ENCODE measurements at regions not wholly inside any gene's neighbourhood (a gene's known extent, or its start where the extent isn't known, plus 50 kb on each side); places are given as distances from the start of the nearest gene placed in this dataset.
"Not testable (repeated sequence)": the region's sequence is repeated elsewhere in the genome, so short reads cannot be mapped to it uniquely, and the experiment has no call there.

DNA sequence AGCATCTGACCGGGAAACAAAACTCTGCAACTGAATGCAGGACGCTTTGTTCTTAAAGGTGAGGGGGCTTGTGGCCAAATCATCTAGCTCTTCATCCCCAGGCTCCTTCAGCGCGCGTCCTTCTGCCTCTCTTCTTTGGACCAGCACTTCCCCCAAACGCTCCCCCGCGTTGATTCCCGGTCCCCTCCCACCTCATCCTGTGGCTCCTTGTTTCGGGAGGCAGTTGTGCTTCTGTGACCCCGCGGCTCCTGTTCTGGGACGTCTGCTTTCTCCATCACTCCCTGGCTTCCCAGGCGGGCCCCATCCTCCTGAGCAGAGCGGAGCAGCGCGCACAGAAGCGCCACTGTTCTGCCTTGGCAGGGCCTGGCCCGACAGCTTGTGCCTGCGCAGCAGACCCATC is 109.7 kb upstream of the ZNG1E start:
- DNase-seq: not testable (repeated sequence)

DNA sequence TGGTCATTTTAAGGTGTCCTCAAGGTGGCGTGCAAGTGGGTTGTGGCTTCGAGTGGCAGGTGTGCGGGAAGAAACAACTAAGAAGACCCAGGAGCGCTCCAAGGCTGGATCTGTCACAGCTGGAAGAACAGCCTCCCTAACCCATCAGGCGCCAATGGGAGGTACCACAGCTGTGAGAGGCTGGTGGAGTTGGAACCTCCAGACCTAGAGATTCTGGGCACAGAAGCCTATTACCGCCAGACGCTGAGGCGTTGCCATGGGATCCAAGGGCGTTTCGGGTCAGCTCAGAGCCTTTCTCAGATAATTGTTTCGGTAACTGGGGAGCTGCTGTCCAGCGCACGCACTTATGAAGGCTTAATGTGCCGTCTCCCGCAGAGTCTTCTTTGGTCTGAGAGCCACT is 156.7 kb upstream of the ZNG1E start:
- not testable (repeated sequence) for DNase-seq

DNA sequence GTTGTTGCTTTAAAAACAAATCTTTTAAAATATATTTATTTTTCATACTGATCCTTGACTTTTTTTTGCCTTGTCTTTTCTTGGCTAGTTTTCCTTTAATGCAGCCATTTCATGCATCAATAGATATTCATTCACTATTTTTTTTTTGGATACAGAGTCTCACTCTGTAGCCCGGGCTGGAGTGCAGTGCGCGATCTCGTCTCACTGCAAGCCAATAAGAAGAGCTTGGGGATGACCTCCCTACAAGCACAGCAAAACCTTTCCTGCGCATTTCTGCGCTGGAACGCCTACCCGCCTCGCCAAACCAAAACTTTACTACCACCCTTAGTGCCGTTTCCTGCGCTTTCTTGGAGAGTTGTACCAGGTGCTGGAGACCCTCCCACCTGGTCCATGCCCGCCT is 161.3 kb upstream of the ZNG1E start:
- not testable (repeated sequence) for DNase-seq

DNA sequence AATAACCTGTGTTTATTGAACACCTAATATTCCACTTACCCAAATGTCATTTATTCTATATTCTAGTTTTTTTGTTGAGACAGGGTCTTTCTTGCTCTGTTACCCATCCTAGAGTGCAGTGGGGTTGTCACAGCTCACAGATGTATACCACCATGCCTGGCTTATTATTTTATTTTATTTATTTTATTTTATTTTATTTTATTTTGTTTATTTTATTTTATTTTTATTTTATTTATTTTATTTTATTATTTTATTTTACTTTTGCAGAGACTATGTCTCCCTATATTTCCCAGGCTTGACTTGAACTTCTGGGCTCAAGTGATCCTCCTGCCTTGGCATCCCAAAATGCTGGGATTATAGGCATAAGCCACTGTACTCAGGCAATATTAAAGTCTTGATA is 167.8 kb upstream of the ZNG1E start:
- not testable (repeated sequence) for DNase-seq

DNA sequence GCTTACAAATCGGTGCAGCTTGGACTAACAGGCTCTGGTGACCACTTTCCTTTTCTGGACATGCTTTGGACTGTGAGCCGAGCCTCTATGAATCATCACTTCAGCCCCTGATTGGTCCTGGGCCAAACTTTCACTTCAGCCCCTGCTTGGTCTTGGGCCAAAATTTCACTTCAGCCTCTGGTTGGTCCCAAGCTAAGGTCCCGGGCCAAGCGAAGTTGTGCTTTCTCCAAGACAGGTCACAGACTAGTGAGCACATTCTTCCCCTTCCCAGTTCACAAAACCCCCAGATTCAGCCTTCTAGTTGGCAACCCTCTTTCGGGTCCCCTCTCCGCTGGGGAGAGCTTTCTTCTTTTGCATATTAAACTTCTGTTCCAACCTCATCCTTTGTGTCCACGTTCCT is 171.0 kb upstream of the ZNG1E start:
- DNase-seq: not testable (repeated sequence)

DNA sequence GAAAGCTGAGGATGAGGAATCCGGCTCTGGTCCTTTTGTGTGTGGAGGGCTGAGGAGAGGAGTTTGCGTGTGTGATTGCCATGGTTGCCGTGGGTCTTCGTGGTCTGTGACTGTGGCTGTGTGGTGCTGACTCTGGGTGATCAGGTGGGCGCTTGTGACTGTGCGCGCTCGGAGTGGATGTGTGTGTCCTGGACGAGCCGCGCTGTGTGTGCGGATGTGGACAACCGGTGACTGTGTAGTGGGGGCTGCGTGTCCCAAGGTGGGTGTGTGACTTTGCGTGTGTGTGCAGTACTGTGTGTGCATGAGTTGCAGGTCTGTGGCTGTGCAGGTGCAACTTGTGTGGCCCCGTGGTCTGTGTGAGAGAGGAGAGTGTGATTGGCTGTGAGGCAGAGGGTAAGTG is 172.0 kb upstream of the ZNG1E start:
- DNase-seq: not testable (repeated sequence)

DNA sequence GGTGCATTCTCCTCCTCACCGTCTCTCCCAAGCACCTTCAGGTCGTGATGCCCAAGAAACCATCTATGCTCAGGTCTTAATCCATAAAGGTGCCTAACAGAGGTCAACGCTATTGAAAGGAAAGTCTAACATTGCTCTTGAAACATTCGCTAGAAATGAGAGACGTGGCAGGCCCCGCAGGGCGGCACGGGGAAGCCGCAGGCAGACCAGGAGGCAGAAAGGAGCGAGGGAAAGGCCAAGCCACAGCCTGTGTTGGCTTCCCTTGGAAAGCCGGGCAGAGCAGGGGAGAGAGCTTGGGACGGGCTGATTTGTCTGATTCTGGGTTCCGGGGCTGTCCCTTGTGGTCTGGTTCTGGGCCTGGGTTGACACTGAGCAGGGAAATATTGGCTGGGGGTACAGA is 192.8 kb upstream of the ZNG1E start:
- not testable (repeated sequence) for DNase-seq

DNA sequence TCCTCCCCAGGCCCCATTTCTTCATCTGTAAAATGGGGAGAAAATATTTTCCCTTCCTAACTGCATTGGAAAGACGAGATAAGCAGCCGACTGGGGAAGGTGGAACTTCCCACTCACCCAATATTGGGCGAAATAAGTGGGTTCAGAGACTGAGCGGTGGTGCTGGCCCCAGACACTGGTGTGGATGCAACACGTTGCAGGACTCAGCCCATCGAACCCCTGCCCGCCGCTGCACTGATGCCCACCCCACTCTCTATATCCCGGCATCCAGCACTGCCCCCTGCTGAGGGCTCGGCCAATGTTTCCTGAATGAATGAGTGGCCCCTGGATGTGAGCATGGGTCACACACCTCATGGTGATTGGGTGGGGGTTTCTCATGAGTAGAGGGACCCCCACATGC is 194.4 kb upstream of the ZNG1E start:
- DNase-seq: not testable (repeated sequence)

DNA sequence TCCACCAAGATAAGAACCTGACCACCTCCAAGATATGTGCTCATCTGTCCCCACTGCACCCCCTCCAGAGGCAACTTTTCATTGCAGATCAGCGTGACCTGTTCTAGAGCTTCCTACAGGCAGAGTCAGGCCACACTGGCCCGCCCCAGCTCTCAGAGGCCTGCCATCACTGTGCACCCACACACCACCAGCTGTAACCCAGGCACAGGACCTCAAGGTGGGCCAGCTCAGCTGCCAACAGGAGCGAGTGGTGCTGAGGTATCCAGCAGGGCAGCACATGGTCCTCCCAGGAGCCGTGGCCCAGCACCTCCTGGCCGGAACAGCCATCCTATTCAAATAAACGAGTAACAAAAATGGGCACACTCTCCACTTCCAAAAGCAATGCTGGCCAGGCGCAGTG is 189.9 kb upstream of the FOXD4L5 start:
- not testable (repeated sequence) for DNase-seq

DNA sequence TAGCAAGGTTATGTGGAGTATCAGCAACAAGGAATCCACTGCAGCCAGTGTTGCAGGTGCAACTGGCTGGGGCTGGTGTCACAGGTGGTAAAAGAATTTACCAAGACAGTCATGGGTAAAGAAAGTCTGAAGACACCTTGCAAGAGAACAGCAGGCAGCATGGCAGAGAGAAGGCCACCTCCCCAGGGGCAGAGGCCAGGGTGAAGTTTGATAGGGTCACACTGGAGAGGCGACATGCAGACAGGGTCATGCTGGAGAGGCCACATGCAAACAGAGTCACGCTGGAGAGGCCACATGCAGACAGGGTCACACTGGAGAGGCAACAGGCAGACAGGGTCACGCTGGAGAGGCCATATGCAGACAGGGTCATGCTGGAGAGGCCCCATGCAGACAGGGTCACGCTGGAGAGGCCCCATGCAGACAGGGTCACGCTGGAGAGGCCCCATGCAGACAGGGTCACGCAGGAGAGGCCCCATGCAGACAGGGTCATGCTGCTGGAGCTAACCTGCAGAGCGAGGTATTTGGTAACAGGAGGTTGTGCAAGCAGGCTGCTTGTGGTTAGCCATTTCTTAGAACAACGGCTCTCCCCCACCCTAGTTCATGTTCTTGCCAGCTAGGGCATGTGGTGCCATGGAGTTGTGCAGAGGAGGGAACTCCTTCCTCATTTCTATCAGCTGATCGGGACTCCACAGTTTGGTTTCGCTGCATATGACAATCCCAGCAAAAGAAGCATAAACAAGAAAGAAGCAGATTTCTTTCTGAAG is 188.2 kb upstream of the FOXD4L5 start:
- peak; percentile 97 for DNase-seq

DNA sequence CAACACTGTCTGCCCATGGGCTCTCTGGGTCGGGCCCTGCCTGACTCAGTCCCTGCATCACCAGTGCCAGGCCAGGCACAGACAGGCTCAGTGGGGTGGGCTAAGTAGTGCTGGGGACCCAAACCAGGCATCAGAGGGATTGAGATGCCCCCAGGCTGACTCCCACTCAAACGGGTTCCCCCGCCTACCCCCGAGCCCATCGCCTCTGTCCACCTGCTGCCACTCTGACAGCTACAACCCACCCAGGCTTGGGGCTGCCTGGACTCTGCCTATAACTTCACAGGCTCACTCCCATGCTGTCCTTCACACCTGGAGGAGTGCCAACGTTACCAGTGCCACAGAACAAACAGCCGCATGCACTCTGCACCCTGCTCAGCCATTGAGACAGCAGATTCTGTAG is 186.1 kb upstream of the FOXD4L5 start:
- DNase-seq: not testable (repeated sequence)

DNA sequence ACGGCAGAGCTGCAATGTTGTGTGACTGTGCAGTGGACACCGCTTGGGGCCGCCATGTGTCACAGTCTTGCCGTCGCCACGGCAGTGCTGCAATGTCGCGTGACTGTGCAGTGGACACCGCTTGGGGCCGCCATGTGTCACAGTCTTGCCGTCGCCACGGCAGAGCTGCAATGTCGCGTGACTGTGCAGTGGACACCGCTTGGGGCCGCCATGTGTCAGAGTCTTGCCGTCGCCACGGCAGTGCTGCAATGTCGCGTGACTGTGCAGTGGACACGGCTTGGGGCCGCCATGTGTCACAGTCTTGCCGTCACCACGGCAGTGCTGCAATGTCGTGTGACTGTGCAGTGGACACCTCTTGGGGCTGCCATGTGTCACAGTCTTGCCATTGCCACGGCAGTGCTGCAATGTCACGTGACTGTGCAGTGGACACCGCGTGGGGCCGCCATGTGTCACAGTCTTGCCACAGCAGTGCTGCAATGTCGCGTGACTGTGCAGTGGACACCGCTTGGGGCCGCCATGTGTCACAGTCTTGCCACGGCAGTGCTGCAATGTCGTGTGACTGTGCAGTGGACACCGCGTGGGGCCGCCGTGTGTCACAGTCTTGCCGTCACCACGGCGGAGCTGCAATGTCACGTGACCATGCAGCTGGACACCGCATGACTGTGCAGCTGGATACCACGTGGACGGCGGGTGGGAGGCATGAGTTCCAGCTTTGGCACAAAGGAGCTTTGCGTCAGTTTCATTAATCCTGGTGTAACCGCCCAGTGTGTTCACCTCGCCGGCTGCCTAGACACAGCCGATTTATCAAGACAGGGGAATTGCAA is 182.1 kb upstream of the FOXD4L5 start:
- DNase-seq: not testable (repeated sequence)

DNA sequence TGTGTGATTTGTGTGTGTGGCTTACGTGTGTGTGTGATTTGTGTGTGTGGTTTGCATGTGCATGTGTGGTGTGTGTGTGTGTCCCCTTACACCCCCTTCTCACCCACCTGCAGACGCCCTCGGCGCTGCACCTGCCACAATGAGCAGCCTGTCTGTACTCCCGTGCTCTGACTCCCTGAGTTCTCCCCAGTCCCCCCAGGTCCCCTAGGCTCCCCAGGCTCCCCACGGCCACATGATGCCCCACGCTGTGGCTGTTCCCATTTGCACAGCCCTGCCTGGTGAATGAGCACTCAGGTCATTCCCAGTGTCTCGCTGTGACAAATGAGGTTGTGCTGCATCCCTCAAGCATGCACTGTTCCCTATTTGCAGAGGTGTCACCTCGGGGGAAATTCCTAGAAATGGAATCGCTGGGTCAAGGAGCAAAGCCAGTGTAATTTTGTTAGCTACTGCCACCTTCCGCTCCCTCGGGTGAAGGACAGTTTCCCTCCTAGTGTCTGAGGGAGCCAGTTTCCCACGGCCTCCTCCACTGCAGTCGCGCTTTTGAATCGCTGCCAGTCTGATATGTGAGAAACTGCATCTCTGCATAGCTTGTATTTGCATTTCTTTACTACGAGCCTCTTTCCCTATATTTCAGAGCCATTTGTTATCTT is 180.4 kb upstream of the FOXD4L5 start:
- DNase-seq: not testable (repeated sequence)

DNA sequence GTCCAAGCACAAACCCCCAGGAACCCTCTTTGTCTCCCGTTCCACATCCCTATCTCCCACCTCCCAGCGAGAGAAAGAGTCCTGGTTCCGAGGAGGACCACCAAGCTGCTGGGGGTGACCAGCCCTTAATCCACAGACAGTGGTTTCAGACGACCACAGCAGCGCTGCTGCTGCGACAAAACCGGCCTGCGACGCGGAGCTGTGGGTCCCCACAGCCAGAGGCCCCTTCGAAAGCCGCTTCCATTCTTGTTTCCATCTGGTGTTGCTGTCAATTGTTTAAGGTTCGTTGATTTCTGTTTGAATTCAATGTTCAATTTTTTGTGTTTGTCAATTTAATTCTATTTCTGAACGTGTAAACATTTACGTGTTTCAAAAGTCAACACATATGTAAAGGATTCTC is 177.5 kb upstream of the FOXD4L5 start:
- DNase-seq: not testable (repeated sequence)

DNA sequence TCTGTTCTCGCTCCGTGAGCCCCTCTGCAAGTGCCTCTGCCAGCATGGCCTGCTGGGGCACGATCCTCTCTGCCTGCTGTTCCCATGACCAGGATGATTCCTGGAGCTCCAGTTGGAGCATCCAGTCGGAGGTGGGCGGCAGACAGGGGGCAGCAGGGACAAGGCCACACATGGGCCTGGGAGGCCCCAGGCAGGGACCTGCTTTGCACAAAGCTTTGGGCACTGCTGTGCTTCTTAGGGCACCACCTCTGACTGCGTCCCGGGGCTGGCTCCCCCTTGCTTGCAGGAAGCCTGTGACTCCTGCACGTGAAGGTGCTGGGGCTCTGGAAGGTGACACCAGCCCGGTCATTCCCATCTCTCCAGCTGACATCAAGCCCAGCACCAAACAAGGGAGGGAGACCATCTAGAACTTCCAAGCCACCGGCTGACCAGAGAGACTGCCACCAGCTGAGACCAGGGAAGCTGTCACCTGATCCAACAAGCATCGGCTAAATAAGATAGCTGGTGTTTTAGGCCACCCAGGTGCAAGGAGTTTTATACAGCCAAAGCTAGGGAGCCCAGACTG is 174.8 kb upstream of the FOXD4L5 start:
- no peak for DNase-seq

DNA sequence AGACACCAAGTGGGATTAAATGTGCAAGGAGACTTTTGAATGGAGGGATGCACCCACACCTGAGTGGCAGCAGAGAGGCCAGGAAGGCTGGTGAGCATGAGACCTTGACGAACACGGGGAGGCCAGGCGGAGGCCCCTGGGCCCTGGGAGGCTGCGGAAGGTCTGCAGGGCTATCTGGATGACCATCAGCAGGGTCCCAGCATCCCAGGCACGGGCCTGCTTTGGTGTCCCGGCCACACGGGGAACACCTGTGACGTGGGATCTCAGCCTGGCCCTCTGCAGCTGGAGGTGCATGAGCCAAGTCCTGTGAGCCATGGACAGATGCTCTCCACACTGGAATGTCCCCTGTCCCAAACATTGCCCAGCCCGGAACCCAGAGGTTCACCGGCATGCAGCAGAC is 174.0 kb upstream of the FOXD4L5 start:
- no peak for DNase-seq

DNA sequence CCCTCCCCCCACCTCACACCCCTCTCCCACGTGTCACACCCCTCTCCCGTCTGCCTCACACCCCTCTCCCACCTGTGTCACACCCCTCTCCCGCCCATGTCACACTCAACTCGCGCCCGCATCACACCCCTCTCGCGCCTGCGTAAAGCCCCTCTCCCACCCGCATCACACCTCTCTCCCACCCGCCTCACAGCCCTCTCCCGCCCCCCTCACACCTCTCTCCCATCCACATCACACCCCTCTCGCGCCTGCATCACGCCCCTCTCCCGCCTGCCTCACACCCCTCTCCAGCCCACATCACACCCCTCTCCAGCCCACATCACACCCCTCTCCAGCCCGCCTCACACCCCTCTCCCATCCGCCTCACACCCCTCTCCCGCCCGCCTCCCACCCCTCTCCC is 173.5 kb upstream of the FOXD4L5 start:
- DNase-seq: no peak

DNA sequence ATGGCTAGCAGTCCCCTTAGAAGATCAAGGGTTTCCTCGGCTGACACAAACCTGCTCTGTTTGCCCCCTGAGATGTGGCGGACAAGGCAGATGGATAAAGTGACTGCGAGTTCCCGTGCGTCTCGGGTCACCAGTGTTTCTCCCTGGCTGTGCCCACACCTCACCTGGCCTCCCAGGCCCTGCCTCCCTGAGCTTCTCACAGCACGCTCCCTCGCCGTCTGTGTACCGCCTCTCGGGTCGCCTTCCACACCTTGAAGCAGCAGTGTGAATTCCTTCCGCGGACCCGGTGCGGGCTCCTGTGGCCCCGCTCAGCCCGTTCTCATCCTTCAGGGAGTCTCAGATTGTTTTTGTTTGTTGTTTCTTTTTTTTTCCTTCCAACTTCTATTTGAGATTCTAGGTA is 172.0 kb upstream of the FOXD4L5 start:
- DNase-seq: not testable (repeated sequence)

DNA sequence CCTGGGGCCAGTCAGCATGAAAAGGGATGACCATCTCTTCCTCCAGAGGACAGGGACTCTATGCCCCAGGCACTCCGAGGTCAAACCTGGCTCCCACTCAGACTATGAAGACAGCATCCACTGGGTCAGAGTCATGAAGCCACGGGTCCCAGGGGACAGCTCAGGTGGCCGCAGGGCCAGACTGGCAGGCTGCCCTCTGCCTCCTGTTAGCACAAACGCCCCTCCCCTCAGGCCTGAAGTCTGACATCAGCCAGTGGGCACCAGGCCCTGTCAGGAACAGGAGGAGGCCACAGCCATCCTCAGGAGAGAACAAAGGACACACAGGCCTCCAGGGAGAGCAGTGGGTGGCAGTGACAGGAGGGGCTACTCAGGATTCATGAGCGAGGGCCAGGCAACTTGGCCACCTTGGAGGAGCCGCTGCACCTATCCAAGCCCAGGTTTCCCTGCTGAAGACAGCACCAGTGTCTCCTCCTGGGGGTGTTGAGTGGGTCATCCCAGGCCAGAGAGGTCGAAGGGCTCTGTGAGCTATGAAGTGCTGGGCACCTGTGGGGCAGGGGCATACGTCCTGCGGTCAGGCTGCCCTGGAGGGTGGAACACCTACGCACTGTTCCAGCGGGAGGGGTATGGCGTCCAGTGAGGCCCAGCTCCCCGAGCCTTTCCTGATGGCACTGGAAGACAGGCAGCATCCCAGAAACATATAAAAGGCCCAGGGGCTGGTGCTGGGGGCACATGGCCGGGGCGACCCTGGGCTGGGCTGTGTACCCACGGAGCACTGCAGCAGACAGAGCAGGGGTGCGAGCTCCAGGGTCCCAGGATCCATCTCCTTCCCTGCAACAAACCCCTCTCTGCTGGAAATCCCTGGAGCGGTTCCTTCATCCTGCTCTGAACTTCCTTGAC is 171.0 kb upstream of the FOXD4L5 start:
- not testable (repeated sequence) for DNase-seq

DNA sequence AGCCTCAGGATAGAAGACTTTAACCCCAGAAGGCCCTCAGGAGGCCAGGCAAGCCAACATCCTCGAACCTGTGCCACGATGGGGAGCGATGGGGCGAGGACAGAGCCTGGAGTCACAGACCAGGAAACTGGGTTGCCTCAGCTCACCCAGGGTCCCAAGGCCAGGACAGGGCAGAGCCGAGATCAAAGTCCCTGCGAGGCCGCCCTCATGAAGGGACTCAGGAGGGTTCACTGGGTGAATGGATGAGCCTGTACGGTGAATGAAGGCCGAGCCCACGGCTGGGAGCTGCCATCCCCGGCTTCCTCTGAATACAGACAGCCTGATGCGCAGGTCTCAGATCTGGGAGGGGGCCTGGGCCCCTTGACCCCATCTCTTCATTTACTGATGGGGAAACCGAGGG is 170.1 kb upstream of the FOXD4L5 start:
- DNase-seq: not testable (repeated sequence)

DNA sequence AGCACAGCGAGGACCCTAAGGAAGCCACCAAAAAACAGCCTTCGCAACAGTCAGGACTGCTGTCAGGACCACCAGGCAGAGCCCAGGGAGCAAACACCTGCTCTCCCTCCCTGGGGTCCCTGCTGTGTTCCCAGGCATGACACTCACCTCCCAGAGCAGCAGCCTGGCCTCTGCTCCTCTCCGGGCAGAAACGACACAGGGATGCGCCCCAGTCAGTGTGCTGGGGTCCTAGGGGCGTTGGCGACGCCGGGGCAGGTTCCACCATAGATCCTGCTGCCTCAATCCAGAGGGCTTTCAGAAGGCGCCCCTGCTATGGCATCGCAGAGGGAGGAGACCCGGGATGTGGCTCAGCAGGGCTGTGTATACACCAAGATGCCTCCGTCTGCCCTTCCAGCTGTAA is 169.7 kb upstream of the FOXD4L5 start:
- DNase-seq: not testable (repeated sequence)

DNA sequence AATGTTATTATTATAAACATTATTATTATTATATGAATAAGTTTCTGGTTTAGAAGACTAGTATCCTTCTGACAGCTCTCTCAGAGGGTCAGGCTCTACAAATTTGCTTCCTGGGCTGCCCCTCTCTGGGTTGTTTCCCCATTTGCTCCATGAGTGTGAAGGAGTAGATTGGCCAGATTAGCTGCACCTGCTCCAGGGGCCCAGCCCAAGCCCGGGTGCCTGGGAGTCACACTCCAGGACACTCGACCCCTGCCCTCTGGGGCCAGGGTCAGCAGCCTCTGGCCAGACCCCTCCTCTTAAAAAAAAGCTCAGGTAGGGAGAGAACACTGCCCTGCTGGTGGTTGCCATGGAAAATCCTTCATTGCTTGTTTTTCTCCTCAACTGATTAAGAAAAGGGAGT is 169.0 kb upstream of the FOXD4L5 start:
- DNase-seq: not testable (repeated sequence)
